ENCODE measurements at regions not wholly inside any gene's neighbourhood (a gene's known extent, or its start where the extent isn't known, plus 50 kb on each side); places are given as distances from the start of the nearest gene placed in this dataset.

DNA sequence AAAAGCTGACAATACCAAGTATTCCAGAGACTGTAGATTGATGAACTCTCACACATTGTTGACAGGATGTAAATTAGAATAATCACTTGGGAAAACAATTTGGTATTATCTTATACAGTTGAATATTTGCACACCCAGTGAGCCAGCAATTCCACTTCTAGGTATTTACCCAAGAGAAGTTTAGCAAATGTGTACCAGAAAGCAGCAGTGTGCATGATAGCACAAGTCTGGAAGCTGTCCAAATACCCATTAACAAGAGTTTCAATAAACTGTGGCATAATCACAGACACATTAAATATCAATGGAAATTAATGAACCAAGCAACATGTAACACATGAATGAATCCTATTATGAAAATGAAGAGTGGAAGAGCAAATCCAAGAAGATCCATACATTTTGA lies 233.6 kb downstream of the TPBG start:
- TF ChIP-seq, protein P1, sequence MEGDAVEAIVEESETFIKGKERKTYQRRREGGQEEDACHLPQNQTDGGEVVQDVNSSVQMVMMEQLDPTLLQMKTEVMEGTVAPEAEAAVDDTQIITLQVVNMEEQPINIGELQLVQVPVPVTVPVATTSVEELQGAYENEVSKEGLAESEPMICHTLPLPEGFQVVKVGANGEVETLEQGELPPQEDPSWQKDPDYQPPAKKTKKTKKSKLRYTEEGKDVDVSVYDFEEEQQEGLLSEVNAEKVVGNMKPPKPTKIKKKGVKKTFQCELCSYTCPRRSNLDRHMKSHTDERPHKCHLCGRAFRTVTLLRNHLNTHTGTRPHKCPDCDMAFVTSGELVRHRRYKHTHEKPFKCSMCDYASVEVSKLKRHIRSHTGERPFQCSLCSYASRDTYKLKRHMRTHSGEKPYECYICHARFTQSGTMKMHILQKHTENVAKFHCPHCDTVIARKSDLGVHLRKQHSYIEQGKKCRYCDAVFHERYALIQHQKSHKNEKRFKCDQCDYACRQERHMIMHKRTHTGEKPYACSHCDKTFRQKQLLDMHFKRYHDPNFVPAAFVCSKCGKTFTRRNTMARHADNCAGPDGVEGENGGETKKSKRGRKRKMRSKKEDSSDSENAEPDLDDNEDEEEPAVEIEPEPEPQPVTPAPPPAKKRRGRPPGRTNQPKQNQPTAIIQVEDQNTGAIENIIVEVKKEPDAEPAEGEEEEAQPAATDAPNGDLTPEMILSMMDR (IDR thresholded peaks at IDR 0.05): no peak
- no peak for TF ChIP-seq POLR2A (IDR thresholded peaks at IDR 0.05)

Data from right lobe of liver (tissue), 4 donors.